ENCODE measurements at regions not wholly inside any gene's neighbourhood (a gene's known extent, or its start where the extent isn't known, plus 50 kb on each side); places are given as distances from the start of the nearest gene placed in this dataset.
A peak's percentile ranks its signal among the peaks of the same experiment; 100 is the strongest.

DNA sequence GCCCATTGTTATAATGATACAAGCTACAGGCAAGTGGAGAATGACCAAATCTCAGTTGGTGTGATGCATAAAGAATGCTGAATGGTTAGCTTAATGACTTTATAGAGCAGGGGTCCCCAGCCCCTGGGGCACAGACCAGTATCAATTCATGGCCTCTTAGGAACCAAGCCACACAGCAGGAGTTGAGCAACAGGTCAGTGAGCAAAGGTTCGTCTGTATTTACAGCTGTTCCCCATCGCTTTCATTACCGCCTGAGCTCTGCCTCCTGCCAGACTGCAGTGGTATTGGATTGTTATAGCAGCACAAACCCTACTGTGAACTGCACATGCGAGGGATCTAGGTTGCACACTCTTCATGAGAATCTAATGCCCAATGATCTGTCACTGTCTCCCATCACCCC is 114.0 kb upstream of the ZFHX3 start:
- DNase-seq = no peak

DNA sequence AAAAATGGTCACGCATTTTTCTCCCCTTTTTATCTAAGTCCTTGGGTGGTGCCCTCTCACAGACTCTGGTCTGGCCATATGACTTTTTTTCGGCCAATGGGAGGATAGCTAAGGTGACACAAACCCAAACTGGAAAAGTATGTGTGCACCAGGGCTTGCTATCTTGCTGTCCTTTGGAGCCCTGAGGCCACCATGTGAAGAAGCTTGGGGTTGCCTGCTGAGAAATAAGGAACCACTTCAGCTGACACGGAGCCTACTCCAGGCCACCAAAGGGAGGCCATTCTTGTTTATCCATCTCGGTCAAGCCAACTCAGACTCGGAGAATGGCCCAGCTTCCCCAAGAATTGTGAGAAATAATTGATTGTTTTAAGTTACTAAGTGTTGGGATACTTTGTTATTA is 111.4 kb upstream of the ZFHX3 start:
- DNase-seq = no peak

DNA sequence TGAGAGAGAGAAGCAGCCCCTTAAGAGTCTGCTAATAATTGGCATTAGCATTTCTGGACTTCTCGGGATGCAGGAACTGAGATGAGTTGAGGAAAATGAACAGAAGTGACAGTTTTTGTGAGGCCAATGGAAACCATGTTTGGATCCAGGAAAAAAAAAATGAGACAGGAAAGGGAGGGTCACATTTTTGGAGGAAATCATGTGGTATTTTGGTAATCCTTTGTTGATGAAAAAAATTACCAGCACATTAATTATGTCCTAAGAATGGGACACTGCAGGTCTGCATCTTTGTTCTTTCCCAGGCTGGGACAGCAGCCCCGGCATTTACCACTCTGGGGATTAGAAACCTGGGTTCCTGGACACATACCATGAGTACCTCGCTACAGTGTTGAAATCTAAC is 109.9 kb upstream of the ZFHX3 start:
- DNase-seq = no peak

DNA sequence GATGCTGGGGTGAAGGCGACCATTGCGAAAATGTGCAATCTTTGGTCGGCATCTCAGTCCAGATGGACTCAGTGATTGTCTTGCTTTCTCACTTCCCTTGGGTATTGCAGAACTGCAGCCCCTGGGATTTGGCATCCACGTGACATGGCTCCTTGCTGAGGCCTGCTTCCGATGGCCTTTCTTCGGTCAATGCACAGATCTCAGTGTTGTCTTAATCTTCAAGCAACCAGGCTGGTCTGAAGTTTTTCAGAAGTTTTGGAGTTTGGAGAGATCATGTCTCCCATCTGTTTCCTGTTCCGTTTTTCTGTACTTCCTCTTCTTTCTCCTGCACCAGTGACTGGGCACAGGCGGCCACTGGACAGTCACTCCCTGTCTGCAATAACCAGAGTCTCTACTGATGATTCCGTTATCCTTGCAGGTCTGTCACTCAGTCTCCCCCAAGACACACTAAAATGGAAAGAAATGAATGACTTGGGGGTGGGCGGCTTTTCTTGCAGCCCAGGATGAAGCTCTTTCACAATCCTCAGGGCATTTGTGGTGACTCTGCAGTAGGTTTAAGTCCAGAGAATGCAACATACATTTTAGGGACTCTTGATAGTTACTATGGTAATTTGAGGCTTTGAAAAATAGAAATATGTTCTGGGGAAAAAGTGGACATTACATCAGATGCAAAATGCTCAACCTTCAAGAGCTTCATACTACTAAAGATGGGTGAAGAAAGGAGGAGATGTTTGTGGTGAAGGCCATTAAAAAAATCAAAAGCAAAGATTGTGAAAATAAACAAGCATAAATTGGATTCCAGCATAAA is 106.3 kb upstream of the ZFHX3 start:
- peak in 2 of 3 donors; percentile 29 to 57 for DNase-seq

DNA sequence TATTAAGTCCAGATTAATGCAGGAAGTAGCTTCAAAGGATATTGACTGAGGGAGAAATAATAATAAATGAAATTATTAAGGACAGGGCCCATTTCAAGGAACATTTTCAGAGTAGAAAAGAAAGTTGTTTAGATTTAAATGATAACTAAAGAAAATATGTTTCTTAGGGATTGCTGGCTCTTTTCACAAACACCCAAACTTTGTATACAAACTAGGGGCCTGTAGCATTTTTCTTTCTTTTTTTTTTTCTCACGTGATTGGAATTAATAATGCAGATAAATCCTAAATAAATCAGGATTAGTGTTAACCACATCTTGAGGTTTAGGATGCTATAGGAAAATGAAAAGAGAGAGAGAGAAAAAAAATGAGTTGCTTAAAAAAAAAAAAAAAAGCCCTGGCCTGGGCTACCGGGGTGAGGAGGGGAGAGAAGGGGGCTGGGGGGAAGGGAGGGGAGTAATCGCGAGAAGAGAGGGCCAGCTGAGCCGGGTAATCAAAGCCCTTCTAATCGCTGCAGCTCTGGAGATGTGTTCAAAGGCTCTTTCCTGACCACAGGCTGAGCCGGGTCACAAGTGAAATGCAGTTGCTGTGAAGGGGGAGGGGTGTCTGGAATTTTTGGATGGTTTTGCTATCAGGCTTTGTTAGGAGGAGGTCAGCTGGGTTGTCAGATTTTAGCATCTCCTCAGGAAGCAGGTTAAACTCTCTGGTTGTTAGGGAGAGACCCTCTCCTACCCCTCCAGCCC is 104.6 kb upstream of the ZFHX3 start:
- no peak for DNase-seq

DNA sequence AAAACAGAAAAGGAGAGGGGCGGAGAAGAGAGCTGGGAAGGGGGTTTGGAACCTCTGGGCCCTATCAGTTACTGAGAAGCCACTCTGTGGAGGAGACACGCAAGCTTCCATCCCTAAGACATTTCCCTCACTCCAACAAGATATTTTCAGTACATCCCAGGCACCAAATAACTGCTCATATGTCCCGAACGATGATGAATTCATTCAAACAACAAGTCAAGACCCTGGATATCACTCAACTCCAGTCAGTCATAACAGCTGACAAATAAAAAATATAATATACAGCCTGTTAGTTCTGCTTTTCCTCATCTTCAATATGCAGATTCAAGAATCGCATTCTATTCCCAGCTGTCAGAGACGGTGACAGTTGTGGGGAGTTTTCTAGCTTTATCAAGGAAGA is 104.0 kb upstream of the ZFHX3 start:
- no peak for DNase-seq

DNA sequence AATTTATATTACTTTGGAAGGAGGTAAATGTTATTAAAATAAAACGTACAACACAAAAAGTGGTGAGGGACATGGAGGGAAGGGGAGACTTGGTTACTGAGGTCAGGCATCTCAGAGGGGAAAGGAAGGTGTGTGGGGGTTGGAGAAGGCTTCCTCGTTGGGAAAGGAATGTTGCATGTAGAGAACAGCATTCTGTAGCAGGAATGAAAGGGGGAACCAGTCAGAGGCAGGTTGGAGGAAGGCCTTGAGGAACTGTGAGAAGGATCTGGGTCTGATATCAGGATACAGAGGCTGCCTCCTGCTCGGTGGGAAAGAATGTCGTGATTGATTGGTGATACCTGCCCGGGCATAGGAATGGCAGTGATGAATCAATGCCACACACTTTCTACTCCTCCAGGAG is 103.3 kb upstream of the ZFHX3 start:
- no peak for DNase-seq

DNA sequence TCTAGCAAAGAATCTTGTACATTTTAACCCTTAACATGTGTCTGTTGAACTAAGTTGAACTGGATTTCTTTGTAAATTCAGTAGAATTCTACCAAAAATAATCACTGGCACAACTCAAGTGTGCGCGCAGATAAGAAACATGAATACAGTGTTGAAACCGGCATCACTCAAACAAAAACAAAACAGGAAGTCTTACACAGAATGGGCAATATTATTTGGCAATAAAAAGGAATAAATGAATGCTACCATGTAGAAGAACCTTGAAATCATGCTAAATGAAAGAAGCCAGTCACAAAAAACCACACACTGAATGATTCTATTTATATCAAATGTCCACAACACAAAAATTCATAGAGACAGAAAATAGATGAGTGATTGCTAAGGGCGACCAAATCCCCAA is 102.9 kb upstream of the ZFHX3 start:
- no peak for DNase-seq

DNA sequence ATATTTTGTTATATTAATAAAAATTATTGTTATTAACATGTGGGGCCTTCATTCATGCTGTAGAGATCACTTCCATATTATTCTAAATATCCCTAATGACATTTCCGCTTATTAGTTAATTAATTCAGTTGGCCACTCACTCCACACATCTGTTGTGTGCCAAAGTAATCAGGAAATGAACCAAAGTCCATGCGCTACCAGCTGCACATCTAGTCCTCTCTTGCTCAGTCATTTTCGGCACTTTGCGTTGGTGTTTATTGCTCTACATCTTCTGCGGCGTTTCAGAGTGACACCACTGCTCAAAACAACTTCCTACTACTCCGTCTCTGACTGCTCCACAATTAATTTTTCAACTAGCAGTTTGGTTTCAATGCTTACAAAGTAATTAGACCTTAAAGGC is 101.4 kb upstream of the ZFHX3 start:
- no peak for DNase-seq

DNA sequence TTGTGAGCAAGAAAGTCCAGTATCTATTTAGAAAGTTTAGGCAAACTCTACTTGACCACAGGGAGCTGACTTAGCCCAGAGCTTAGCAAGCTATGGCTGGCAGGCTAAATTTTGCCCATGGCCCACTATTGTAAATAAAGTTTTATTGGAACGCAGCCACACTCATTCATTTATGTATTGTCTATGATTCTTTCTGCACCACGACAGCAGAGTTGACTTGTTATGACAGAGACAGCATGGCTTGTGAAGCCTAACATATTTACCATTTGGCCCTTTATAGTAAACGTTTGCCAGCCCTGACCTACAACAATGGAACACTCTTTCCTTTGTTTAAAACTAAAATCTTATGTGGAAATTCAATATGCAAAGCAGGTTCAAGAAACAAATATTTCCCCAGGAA is 100.0 kb upstream of the ZFHX3 start:
- no peak for DNase-seq

DNA sequence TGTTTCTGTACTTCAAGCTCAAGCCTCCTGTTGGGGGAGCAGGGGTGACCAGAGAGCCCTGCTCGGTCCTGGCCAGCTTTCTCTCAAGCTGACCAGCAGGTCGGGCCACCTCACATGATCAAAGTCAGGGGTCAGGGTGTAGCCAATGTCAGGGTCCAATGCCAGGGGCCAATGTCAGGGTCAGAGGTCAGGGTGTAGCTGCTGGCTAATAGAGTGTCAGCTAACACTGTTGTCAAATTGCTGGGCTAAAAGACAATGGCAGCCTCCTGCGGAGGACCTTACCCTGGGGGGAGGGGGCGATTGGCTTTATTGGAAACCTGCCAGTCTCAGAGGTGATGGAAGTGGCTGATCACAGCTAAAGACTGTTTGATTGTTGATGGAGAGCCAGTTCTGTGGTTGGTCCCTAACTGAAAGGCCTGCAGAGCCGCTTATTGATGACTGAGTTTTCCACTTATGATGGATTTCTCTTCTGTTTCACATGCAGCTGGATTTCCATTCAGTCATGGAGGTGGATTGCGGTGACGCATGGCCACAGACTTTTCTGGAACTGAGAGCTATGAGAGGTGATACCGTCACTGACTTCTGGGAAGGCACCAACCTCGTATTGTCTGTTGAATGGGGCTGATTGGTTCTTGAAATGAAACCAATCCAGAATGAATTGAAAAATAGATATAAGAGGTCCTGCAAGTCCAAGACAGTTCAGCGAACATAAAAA is 97.4 kb upstream of the ZFHX3 start:
- peak in 2 of 3 donors; percentile 56 to 63 for DNase-seq

DNA sequence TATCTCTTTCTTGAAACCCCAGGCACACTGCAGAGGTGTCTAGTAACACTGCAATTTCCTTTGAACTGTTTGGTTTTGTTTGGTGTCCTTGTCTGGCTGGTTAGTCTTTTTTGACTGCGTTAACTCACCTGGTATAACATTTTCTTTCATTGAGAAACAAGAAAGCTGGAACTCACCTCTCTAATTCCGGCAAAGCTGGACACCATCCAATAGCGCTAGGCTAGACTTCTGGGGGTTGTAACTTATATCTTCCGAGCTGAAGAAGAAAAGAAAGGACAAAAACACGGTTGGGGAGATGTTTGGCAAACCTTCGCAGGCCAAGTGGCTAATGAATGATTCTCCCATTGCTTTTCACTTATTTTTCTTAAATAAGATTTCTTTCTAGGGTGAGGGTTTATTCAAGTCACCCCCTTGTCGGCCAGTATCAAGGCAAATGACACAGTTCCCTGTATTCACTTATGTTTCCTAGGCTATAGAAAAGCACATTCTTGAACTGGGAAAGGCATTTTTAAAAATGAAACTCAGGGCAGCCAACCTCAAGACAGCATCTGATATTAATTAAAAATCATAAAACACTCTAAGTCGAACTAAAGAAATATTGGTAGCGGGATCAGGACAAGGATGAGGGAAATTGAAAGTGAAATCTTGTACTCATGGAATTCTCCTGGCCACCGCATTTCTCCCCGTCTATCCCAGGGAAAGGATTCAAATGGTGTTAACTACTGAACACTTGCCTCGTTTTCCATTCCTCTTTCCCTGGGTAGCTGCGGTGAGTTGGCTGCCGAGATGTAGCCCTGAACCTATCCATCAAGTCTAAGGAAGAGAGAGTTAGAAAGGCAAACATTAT is 95.9 kb upstream of the ZFHX3 start:
- DNase-seq = peak in 2 of 3 donors; percentile 62 to 81

DNA sequence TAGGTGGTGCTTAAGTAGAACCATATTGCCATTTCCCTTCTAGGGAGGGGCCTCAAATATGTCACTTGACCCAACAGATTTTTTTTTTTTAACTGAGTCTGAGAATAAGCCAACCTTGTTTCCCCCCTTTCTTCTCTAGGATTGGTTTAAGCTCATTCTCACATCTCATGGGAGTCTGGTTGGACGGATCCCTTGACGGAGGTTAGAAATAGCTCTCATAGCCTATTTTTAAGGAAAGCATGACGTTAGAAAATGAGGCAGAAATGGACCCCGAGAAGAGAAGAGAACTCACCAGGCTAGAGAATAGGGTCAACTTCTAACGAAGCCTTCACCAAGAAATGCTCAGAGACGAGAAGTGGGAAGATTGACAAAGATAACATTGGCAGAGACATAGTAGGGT is 95.1 kb upstream of the ZFHX3 start:
- DNase-seq = peak in 2 of 3 donors; percentile 44 to 53

DNA sequence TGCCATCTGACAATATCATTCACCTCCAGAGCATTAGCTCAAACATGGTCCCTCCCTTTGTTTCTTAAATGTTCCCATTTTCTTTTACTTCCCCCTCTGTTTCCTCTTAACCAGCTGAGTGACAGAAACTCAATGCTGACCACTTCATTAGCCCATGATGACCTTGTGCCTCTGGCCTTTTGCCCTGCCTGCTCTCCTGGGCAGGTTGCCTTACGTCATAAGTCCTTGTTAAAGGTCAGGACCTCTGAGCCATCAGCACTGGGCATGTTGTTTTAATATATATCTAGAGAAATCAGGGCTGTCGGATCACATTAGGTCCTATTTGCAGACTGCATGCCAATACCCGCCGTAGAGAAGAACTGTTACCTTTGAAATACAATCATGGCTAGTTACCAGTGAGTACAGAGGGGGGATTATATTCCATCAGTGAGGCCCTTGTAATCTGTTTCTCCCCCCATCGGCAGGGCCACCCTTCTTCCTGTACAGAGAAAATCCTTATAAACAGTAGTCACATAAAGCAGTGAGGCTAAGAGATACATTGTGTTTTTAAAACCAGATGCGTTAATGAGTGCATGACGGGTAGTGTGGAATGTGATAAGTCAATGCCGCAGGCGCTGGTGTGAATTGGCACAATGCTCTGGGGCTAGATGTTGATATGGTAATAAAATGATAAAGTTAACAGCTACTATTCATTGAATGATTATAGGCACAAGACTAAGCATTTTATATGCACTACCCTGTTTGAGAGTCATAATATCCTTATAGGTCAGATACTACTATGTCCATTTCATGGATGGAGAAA is 94.3 kb upstream of the ZFHX3 start:
- DNase-seq = no peak

DNA sequence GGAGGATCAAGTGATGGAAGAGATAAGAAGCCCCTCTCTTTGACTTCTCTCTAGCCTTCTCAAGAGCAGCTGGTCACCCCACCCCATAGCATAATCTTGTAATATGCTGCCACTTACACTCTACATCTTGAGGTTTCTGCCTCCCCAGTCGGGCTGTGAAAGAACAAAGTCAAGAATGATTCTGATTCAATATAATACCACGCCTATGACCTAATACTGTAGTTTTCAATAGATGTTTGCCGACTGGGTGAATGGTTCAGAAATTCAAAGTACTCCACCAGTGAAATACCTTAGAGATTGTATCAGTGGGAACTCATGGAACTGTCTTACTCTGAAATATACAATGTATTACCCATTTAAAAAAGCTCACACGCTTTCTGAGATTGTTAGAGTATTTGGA is 93.0 kb upstream of the ZFHX3 start:
- no peak for DNase-seq

DNA sequence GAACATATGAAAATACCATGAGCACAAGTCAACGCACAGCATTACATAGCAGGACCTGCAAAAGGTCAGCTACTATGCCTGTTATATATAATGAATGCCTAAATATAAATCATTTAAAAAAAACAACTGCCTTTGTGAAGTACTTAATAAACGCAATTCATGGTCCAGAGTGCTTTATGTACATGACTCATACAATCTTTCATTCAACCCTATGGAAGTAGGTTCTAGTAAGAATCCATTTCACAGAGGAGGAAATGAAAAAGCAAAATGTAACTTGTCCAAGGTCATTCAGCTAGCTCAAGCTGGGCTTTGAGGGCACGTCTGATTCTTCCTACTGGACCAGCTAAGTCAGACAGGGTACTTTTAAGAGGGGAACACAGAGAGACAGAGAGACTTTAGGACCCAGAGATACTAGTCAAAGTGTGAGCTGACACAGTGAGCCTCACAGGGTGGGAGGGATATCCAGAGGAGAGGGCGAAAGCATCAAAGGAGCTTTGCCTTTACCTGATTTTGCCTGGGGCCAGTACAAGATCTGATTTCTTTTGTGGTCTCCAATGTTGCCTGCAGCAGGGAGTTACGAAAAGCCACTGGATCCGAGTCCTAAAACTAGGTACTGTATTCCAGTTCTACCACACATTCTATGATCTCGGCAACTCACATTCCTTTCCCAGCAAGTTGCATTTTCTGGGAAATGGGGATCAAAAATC is 83.4 kb upstream of the ZFHX3 start:
- no peak for DNase-seq

DNA sequence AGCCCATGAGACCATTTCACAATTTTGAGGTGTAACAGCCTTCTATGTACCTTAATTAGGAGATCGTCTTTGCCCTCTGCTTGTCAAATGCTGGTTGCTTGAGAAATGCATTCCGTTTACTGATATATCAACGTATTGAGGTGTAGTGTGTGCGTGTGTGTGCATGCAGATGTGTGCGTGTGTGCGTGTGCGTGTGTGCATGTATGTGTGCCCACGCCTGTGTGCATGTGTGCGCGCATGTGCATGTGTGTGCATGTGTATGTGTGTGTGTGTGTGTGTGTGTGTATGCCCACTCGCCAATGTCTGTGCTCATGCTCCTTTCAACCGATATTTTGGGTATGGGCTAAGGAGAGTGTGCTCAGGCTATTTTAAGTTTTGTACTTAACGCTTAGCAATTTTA is 81.5 kb upstream of the ZFHX3 start:
- DNase-seq = no peak

DNA sequence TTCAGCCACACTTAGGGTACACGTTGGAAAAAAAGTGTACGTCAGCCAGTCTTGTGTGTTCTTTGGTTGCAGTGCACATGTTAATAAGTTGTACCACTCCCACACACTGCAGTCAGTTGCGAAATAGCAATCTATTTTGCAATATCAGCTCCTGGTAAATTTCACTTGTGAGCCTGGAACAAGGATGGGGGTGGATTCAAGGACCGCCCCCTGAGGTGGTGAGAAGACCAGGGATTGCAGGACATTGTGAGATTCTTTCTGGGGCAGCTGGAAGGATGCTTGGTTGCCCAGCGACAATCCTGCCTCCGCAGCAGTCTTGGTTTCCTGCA is 78.6 kb upstream of the ZFHX3 start:
- peak in 1 of 3 donors; percentile 17 for DNase-seq

DNA sequence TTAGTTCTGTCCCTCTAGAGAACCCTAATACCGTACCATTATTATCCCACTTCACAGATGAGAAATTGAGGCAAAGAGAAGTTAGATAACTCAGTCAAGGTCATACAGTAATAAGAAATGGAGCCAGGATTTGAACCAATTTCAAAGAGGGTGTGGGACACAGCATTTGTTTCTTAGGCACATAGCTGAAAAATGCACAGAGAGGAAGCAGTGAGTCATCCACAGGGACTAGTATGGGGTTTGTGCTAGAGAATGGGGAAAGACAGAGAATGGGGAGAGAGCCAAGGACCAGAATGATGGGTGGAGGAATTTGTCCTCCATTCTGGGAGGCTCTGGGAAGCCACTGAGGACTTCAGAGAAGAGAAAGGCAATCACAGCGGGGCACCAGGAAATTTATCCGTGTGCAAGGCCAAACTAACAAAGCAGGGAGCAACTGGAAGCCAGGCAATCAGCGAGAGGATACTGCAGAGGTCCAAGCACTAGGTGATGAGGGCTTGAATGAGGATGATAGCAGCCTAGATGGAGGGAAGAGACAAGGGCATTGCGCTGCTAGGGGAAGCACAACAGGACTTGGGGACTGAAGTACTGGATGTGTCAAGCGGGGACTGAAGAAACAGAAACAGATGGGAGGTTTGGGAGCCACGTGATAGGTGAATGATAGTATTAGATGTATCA is 78.1 kb upstream of the ZFHX3 start:
- DNase-seq = peak in 2 of 3 donors; percentile 20 to 52

All from muscle of back (tissue), 3 donors.